ENCODE measurements at regions not wholly inside any gene's neighbourhood (a gene's known extent, or its start where the extent isn't known, plus 50 kb on each side); places are given as distances from the start of the nearest gene placed in this dataset.

GRCh38 chr7:21051865-21052264 lies 265.2 kb upstream of the SP8 start:
- Histone ChIP-seq H3K4me1 (ENCODE audit: control insufficient read depth, insufficient read depth, low read length) (no peaks in the 10 kb centered on the region), H3K36me3 (ENCODE audit: control insufficient read depth in 2 of 2, insufficient read depth in 1 of 2, low read length in 2 of 2) (no peaks in the 10 kb centered on the region), H3K27ac (ENCODE audit: extremely low read depth, low read depth, low read length) (no peak overlapping the region), H3K9me3 (ENCODE audit: control insufficient read depth, insufficient read depth, low read depth, low read length) (no peaks in the 10 kb centered on the region), H3K4me3 (ENCODE audit: low read depth, low read length) (no peak overlapping the region)
- POLR2A ChIA-PET: no interaction called here
- TF ChIP-seq ZNF645 (tag by site-specific recombination; IDR thresholded peaks at IDR 0.05) (no peak), ELK4 (IDR thresholded peaks at IDR 0.05; ENCODE audit: borderline replicate concordance, low read depth, low read length) (no peak), SP7 (tag by site-specific recombination; IDR thresholded peaks at IDR 0.05) (no peak), ZNF148 (tag by site-specific recombination; IDR thresholded peaks at IDR 0.05; ENCODE audit: borderline replicate concordance) (no peak), PBX3 (CRISPR knock-in tag; IDR thresholded peaks at IDR 0.05) (no peak), ZNF596 (tag by site-specific recombination; IDR thresholded peaks at IDR 0.05) (no peak), ZSCAN5A (tag by site-specific recombination; IDR thresholded peaks at IDR 0.05) (no peak), ZNF16 (tag by site-specific recombination; IDR thresholded peaks at IDR 0.05; ENCODE audit: low read depth) (no peak), ZNF184 (tag by site-specific recombination; IDR thresholded peaks at IDR 0.05) (no peak), SCRT2 (tag by site-specific recombination; IDR thresholded peaks at IDR 0.05) (no peak), ZNF24 (tag by site-specific recombination; IDR thresholded peaks at IDR 0.05) (no peak)
- CTCF ChIA-PET: interaction anchor here (0.7 kb wide), 1 partner anchor 897 kb away, joined by 3 read pairs; no protein-coding TSS in a partner anchor

GRCh38 chr7:21054427-21055112 lies 267.9 kb upstream of the SP8 start:
- Histone ChIP-seq H3K27ac (ENCODE audit: extremely low read depth, low read depth, low read length) (no peak overlapping the region), H3K4me3 (ENCODE audit: low read depth, low read length) (no peak overlapping the region), H3K4me1 (ENCODE audit: control insufficient read depth, insufficient read depth, low read length) (no peaks in the 10 kb centered on the region), H3K36me3 (ENCODE audit: control insufficient read depth in 2 of 2, insufficient read depth in 1 of 2, low read length in 2 of 2) (no peaks in the 10 kb centered on the region), H3K9me3 (ENCODE audit: control insufficient read depth, insufficient read depth, low read depth, low read length) (no peaks in the 10 kb centered on the region)
- ChIA-PET POLR2A (no interaction called here), CTCF (interaction anchor here (0.6 to 0.9 kb wide), 2 partner anchors 60 to 564 kb away, joined by 3 read pairs; no protein-coding TSS in a partner anchor)
- no peak for TF ChIP-seq ZNF660 (tag by site-specific recombination; IDR thresholded peaks at IDR 0.05)
- no peak for TF ChIP-seq ZBTB17 (tag by site-specific recombination; IDR thresholded peaks at IDR 0.05)
- TF ChIP-seq KLF16 (tag by site-specific recombination; IDR thresholded peaks at IDR 0.05): no peak
- no peak for TF ChIP-seq ZNF391 (tag by site-specific recombination; IDR thresholded peaks at IDR 0.05; ENCODE audit: borderline replicate concordance, low read depth)
- no peak for TF ChIP-seq ZNF174 (tag by site-specific recombination; IDR thresholded peaks at IDR 0.05)
- no peak for TF ChIP-seq ZNF280C (tag by site-specific recombination; IDR thresholded peaks at IDR 0.05)
- no peak for TF ChIP-seq FEZF1 (tag by site-specific recombination; IDR thresholded peaks at IDR 0.05)
- no peak for TF ChIP-seq ZNF274 (IDR thresholded peaks at IDR 0.05; ENCODE audit: low read length)
- TF ChIP-seq ZNF274 (tag by site-specific recombination; IDR thresholded peaks at IDR 0.05; ENCODE audit: borderline replicate concordance): no peak
- TF ChIP-seq ATF2 (tag by site-specific recombination; IDR thresholded peaks at IDR 0.05; ENCODE audit: low read depth): no peak
- no peak for TF ChIP-seq TCF7L2 (IDR thresholded peaks at IDR 0.05; ENCODE audit: borderline replicate concordance, low read depth, low read length)
- TF ChIP-seq ZNF664 (tag by site-specific recombination; IDR thresholded peaks at IDR 0.05): no peak
- TF ChIP-seq SETDB1 (IDR thresholded peaks at IDR 0.05; ENCODE audit: insufficient read length, low read length): no peak

Measured in HEK293 (cell line).